Transverse colon (tissue), 4 donors: ENCODE measurements at regions not wholly inside any gene's neighbourhood (a gene's known extent, or its start where the extent isn't known, plus 50 kb on each side); places are given as distances from the start of the nearest gene placed in this dataset.

ENCODE experiments used
- DNase-seq: peaks from one replicate; pipeline ENCODE4 v3.0.0-alpha.2; 2019
- H3K27ac ChIP-seq, 4 donors: fragments of 200-600 bp; sonication (generic); 2 replicates each; pipeline ENCODE4 v1.5.1; 2016 to 2018; ENCODE audit warnings: inconsistent platforms in 4 of 4
- H3K27me3 ChIP-seq: fragments of 200-600 bp; sonication (generic); 2 replicates; pipeline ENCODE4 v1.5.1; 2017; ENCODE audit warnings: inconsistent platforms
- H3K36me3 ChIP-seq, 4 donors: fragments of 200-600 bp; sonication (generic); 2 replicates each; pipeline ENCODE4 v1.5.1; 2017 to 2019; ENCODE audit warnings: inconsistent platforms in 4 of 4
- H3K4me1 ChIP-seq, 4 donors: fragments of 200-600 bp; sonication (generic); 2 replicates each; pipeline ENCODE4 v1.5.1; 2017 to 2020; ENCODE audit warnings: inconsistent platforms in 4 of 4
- H3K4me3 ChIP-seq, 4 donors: fragments of 200-600 bp; sonication (generic); 1 replicate in 1 of 4; 2 replicates in 3 of 4; pipeline versions ENCODE4 v1.5.1 to v1.6.1; 2017 to 2019; ENCODE audit warnings: inconsistent platforms in 4 of 4
- H3K9me3 ChIP-seq, 2 donors: fragments of 200-600 bp; sonication (generic); 2 replicates each; pipeline ENCODE4 v1.5.1; 2017 to 2019; ENCODE audit warnings: inconsistent platforms in 2 of 2
- CTCF ChIP-seq, 5 experiments: fragments of 200-600 bp in 3 of 5; fragments of 450-650 bp in 2 of 5; sonication (generic) in 3 of 5; IDR thresholded peaks; 1 replicate in 2 of 5; 2 replicates in 3 of 5; pipeline ENCODE4 v1.5.1; 2016 to 2017; ENCODE audit warnings: antibody characterized with exemption in 5 of 5, inconsistent platforms in 3 of 5, mild to moderate bottlenecking in 2 of 5, moderate library complexity in 1 of 5
- EP300 ChIP-seq: sonication (generic); formaldehyde crosslinking; IDR thresholded peaks from one replicate; pipeline ENCODE4 v1.6.1; 2017; ENCODE audit warnings: antibody characterized with exemption, low read depth
- POLR2A ChIP-seq: fragments of 450-650 bp; IDR thresholded peaks from one replicate; pipeline ENCODE4 v1.6.1; 2016; ENCODE audit warnings: antibody characterized with exemption, mild to moderate bottlenecking, moderate library complexity
- POLR2AphosphoS5 ChIP-seq, 3 donors: sonication (generic); formaldehyde crosslinking; IDR thresholded peaks; one replicate each; pipeline ENCODE4 v1.6.1; 2016; ENCODE audit warnings: antibody characterized with exemption in 3 of 3
- WGBS, 2 donors: methylation state at CpG; one replicate each; pipeline ENCODE4 v1.1.5; 2018; ENCODE audit warnings: low coverage in 1 of 2; 5-methylcytosine and 5-hydroxymethylcytosine counted together
- in situ Hi-C, 4 donors: fragments of 200-750 bp; cut with MboI; loops; one replicate each; pipeline versions ENCODE4 v1.15.0 to v1.15.1; 2017; ENCODE audit warnings: low sequenced_read_pairs in 3 of 4, low pct_ligation_motif_present in 1 of 4, low pct_unique_long_range_greater_than_20kb in 1 of 4
- intact Hi-C: fragments of 100-400 bp; cut with DNase I; formaldehyde crosslinking; loops from one replicate; pipeline ENCODE4 v1.15.1; 2023; ENCODE audit warnings: low total_unique reads

- no peak for DNase-seq
- WGBS, 2 donors = 96% methylated on average over 12 of the region's 12 CpGs; no CpG with 5 or more reads in 1 of the 2 donors
- no peaks in the 10 kb centered on the region for H3K9me3 ChIP-seq
- TF ChIP-seq POLR2AphosphoS5 (IDR thresholded peaks at IDR 0.05) (no peak), POLR2A (no peak), CTCF (IDR thresholded peaks at IDR 0.05) (no peak), EP300 (no peak)
- H3K36me3 ChIP-seq = no peaks in the 10 kb centered on the region
- H3K4me1 ChIP-seq = no peaks in the 10 kb centered on the region
- in situ Hi-C loops (no loop called here), intact Hi-C loops (no loop called here)
- no peak overlapping the region for H3K27ac ChIP-seq
- no peaks in the 10 kb centered on the region for H3K27me3 ChIP-seq
- no peak overlapping the region for H3K4me3 ChIP-seq
These were observed 319.5 kb upstream of the AGA start for GRCh38 chr4:177761692-177762091.

- Histone ChIP-seq H3K36me3 (no peaks in the 10 kb centered on the region), H3K9me3 (no peaks in the 10 kb centered on the region), H3K4me3 (no peak overlapping the region), H3K27me3 (no peaks in the 10 kb centered on the region), H3K4me1 (no peaks in the 10 kb centered on the region), H3K27ac (no peak overlapping the region)
- 59 to 74% methylated on average over 4 of the region's 4 CpGs for WGBS, 2 donors
- TF ChIP-seq CTCF (IDR thresholded peaks at IDR 0.05) = no peak
- no peak for TF ChIP-seq POLR2AphosphoS5 (IDR thresholded peaks at IDR 0.05)
- no peak for TF ChIP-seq EP300
- TF ChIP-seq POLR2A = no peak
- in situ Hi-C loops (no loop called here), intact Hi-C loops (no loop called here)
- no peak for DNase-seq
These were observed 326.9 kb upstream of the AGA start for GRCh38 chr4:177769155-177769554.

GRCh38 chr4:177770776-177771175, 328.5 kb upstream of the AGA start:
- Histone ChIP-seq H3K36me3 (no peaks in the 10 kb centered on the region), H3K27ac (no peak overlapping the region), H3K4me3 (no peak overlapping the region), H3K4me1 (no peaks in the 10 kb centered on the region), H3K27me3 (no peaks in the 10 kb centered on the region), H3K9me3 (no peaks in the 10 kb centered on the region)
- in situ Hi-C loops = no loop called here
- WGBS, 2 donors = 79 to 100% methylated on average over 1 to 2 of the region's 2 CpGs
- no peak for TF ChIP-seq POLR2A
- TF ChIP-seq POLR2AphosphoS5 (IDR thresholded peaks at IDR 0.05) = no peak
- TF ChIP-seq CTCF (IDR thresholded peaks at IDR 0.05) = no peak
- no peak for TF ChIP-seq EP300
- DNase-seq = no peak
- intact Hi-C loops = no loop called here

GRCh38 chr4:177771645-177772044, 329.4 kb upstream of the AGA start:
- Histone ChIP-seq H3K4me3 (no peak overlapping the region), H3K9me3 (no peaks in the 10 kb centered on the region), H3K27ac (no peak overlapping the region), H3K27me3 (no peaks in the 10 kb centered on the region), H3K36me3 (no peaks in the 10 kb centered on the region), H3K4me1 (no peaks in the 10 kb centered on the region)
- intact Hi-C loops (no loop called here), in situ Hi-C loops (no loop called here)
- TF ChIP-seq CTCF (IDR thresholded peaks at IDR 0.05) (no peak), POLR2AphosphoS5 (IDR thresholded peaks at IDR 0.05) (no peak), EP300 (no peak), POLR2A (no peak)
- DNase-seq = no peak
- WGBS, 2 donors = 83 to 89% methylated on average over 1 of the region's 1 CpG
